Heart right ventricle (tissue), 16 donors: ENCODE measurements at regions not wholly inside any gene's neighbourhood (a gene's known extent, or its start where the extent isn't known, plus 50 kb on each side); places are given as distances from the start of the nearest gene placed in this dataset.

ENCODE experiments used
- ATAC-seq, 8 donors: fragments of 200-7000 bp; cut with Tn5 transposase; one replicate each; pipeline ENCODE4 v1.9.1; 2020; ENCODE audit warnings: mild to moderate bottlenecking in 8 of 8, moderate library complexity in 8 of 8, moderate number of reproducible peaks in 1 of 8
- DNase-seq, 2 donors: peaks; one replicate each; pipeline ENCODE4 v3.0.0-alpha.2; 2020
- H3K27ac ChIP-seq, 10 donors: fragments of 200-600 bp; sonication (generic) in 2 of 10; one replicate each; pipeline versions ENCODE4 v1.5.0 to v1.8.0; 2020 to 2022; ENCODE audit warnings: mild to moderate bottlenecking in 3 of 10
- H3K27me3 ChIP-seq, 7 donors: fragments of 200-600 bp; one replicate each; pipeline ENCODE4 v1.8.0; 2021 to 2022; ENCODE audit warnings: mild to moderate bottlenecking in 2 of 7
- H3K36me3 ChIP-seq, 9 donors: fragments of 200-600 bp; sonication (generic) in 1 of 9; one replicate each; pipeline versions ENCODE4 v1.5.0 to v1.8.0; 2020 to 2022; ENCODE audit warnings: mild to moderate bottlenecking in 2 of 9
- H3K4me1 ChIP-seq, 9 donors: fragments of 200-600 bp; sonication (generic) in 1 of 9; one replicate each; pipeline versions ENCODE4 v1.5.0 to v1.8.0; 2020 to 2022; ENCODE audit warnings: mild to moderate bottlenecking in 4 of 9
- H3K4me3 ChIP-seq, 10 donors: fragments of 200-600 bp; sonication (generic) in 2 of 10; one replicate each; pipeline versions ENCODE4 v1.5.0 to v1.8.0; 2020 to 2022; ENCODE audit warnings: mild to moderate bottlenecking in 7 of 10, moderate library complexity in 2 of 10
- H3K9me3 ChIP-seq, 11 donors: fragments of 200-600 bp in 10 of 11; sonication (generic) in 2 of 11; one replicate each; pipeline versions ENCODE4 v1.5.0 to v1.8.0; 2013 to 2022; ENCODE audit warnings: mild to moderate bottlenecking in 2 of 11, control low read depth in 1 of 11, moderate library complexity in 1 of 11
- CTCF ChIP-seq, 9 donors: fragments of 200-600 bp; sonication (generic) in 2 of 9; IDR thresholded peaks; one replicate each; pipeline versions ENCODE4 v1.5.0 to v1.8.0; 2021 to 2022; ENCODE audit warnings: antibody characterized with exemption in 9 of 9, mild to moderate bottlenecking in 5 of 9, moderate library complexity in 1 of 9
- WGBS, 2 donors: extraction: QIAGEN DNeasy Blood & Tissue Kit; methylation state at CpG; one replicate each; pipeline ENCODE4 v1.1.7; 2013; ENCODE audit warnings: inconsistent platforms in 1 of 2; 5-methylcytosine and 5-hydroxymethylcytosine counted together
- intact Hi-C, 10 donors: fragments of 100-400 bp; cut with DNase I; formaldehyde crosslinking; loops; one replicate each; pipeline versions ENCODE4 v1.11.1 to v1.14.2; 2022
- donor health status: Arrhythmogenic right ventricular cardiomyopathy.
- donor health status: ischemic (EF 13 %, LVEDD 7.1; RV severe dilation, severe dysfunction).
- donor health status: healthy with polysubstance abuse.
- donor health status: DM: no; HTN: yes; CAD: no.
- donor health status: DM: no; HTN: no; CAD: no.
- donor health status: ischemic (EF 25% LVEDD 6.9; RV normal size, moderate dysfunction).
- donor health status: ischemic (EF 25% LVEDD 5.7; RV mildly dilated, moderate dysfunction).
- donor health status: healthy.
- donor health status: DM: yes; HTN: yes; CAD: no.
- donor health status: Ischemic cardiomyopathy.
- donor health status: ischemic (EF 35%, LVEDD 5.7; RV mildly dilated, moderate dysfunction).
- donor health status: nonischemic (EF 11% LVEDD 7.7; RV severe dilation, severe dysfunction).
- donor health status: DM: yes; HTN: yes; CAD: no.
- donor health status: PGD.
- donor health status: ischemic (EF 29% LVEDD 5.4; RV normal size, mild dysfunction).
- donor health status: nonischemic (EF 23%, LVEDD 6.1; RV moderate dilation, normal function).

DNA sequence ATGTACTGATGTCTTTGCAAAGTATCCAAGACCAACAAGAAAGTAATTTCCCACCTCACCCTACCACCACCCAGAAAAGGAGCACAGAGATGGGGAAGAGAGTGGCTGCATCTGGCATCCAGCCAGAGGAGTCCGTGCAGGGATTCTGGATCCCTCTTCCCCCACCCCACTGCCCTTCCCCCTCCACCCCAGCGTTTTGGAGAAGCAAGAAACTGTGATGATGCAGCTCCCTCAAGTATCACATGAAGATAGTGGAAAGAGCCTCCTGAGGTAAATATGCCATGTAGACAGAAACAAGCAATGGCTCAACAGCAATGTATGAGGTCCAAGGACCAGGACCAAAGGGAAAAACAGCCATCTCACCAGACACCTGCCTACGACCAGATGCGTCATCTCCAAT, 153.8 kb downstream of the DEPDC1B start:
- no peaks in the 10 kb centered on the region for H3K36me3 ChIP-seq
- DNase-seq = peak in 1 of 2 donors; percentile 21
- WGBS, 2 donors = 54 to 57% methylated on average over 4 of the region's 4 CpGs
- TF ChIP-seq CTCF (IDR thresholded peaks at IDR 0.05) = no peak
- intact Hi-C loops = no loop called here
- no peaks in the 10 kb centered on the region for H3K9me3 ChIP-seq
- no peak overlapping the region for H3K4me3 ChIP-seq
- H3K27ac ChIP-seq = no peak overlapping the region
- H3K27me3 ChIP-seq = no peaks in the 10 kb centered on the region
- ATAC-seq = peak in 1 of 8 donors; percentile 42
- peaks cover 0 to 26% (median 9%) of the 10 kb centered on the region in 9 donors for H3K4me1 ChIP-seq

- no peak for DNase-seq
Measured at GRCh38 chr5:60545551-60545950, 154.4 kb downstream of the DEPDC1B start.

GRCh38 chr5:60544142-60544541, 155.8 kb downstream of the DEPDC1B start:
- intact Hi-C loops = loop anchor here in 1 of 10 donors (5.0 kb wide), 1 partner anchor 33 kb away; no protein-coding TSS in a partner anchor
- no peak overlapping the region for H3K4me3 ChIP-seq
- no peak for DNase-seq
- no peak for TF ChIP-seq CTCF (IDR thresholded peaks at IDR 0.05)
- no peaks in the 10 kb centered on the region for H3K9me3 ChIP-seq
- peaks cover 0 to 47% (median 9%) of the 10 kb centered on the region in 9 donors for H3K4me1 ChIP-seq
- no peak for ATAC-seq
- H3K27me3 ChIP-seq = no peaks in the 10 kb centered on the region
- H3K27ac ChIP-seq = no peak overlapping the region
- 79 to 80% methylated on average over 2 of the region's 2 CpGs for WGBS, 2 donors
- no peaks in the 10 kb centered on the region for H3K36me3 ChIP-seq

More at GRCh38 chr5:60545551-60545950, 154.4 kb downstream of the DEPDC1B start:
- 72 to 76% methylated on average over 3 of the region's 3 CpGs for WGBS, 2 donors
- no peak overlapping the region for H3K27ac ChIP-seq
- H3K4me1 ChIP-seq = peaks cover 0 to 33% (median 9%) of the 10 kb centered on the region in 9 donors
- no peaks in the 10 kb centered on the region for H3K27me3 ChIP-seq
- intact Hi-C loops = no loop called here
- no peak for ATAC-seq
- TF ChIP-seq CTCF (IDR thresholded peaks at IDR 0.05) = no peak
- no peak overlapping the region for H3K4me3 ChIP-seq
- no peaks in the 10 kb centered on the region for H3K36me3 ChIP-seq
- H3K9me3 ChIP-seq = no peaks in the 10 kb centered on the region

DNA sequence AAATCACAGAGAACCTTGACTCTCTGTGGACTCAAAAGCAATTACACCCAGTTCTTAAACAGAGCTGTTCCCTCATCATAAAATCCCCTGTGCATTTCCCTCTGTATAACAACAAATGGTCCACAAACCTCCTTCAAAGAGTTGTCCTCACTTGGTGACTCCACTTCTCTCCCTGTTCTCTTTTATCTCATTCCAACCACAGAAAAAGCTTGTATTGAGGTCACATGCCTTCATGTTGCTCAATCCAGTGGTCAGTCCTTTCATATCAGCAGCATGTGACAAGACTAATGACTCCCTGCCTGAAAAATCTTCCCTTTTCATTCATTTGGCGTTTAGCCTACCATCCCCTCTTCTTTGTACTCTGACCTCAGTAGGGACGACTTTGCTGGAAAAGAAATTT, 158.0 kb downstream of the DEPDC1B start:
- no peak for TF ChIP-seq CTCF (IDR thresholded peaks at IDR 0.05)
- Histone ChIP-seq H3K36me3 (no peaks in the 10 kb centered on the region), H3K4me3 (no peak overlapping the region), H3K9me3 (no peaks in the 10 kb centered on the region), H3K4me1 (peaks cover 0 to 51% (median 9%) of the 10 kb centered on the region in 9 donors), H3K27ac (peak overlapping the region in 5 of 10 donors; percentile 18 to 68 (median 42)), H3K27me3 (no peaks in the 10 kb centered on the region)
- DNase-seq = no peak
- intact Hi-C loops = loop anchor here in 1 of 10 donors (5.0 kb wide), 1 partner anchor 35 kb away; no protein-coding TSS in a partner anchor
- peak in 5 of 8 donors; percentile 35 to 78 (median 48) for ATAC-seq
- 57 to 64% methylated on average over 2 of the region's 2 CpGs for WGBS, 2 donors
